GM19372 (cell line): ENCODE measurements at regions not wholly inside any gene's neighbourhood (a gene's known extent, or its start where the extent isn't known, plus 50 kb on each side); places are given as distances from the start of the nearest gene placed in this dataset.

ENCODE experiments used
- ATAC-seq: cut with Tn5 transposase; IDR thresholded peaks from one replicate; pipeline ENCODE4 v1.9.1; 2021; ENCODE audit warnings: mild to moderate bottlenecking, low read depth, moderate library complexity; ENCODE audit not compliant: unreplicated experiment

DNA sequence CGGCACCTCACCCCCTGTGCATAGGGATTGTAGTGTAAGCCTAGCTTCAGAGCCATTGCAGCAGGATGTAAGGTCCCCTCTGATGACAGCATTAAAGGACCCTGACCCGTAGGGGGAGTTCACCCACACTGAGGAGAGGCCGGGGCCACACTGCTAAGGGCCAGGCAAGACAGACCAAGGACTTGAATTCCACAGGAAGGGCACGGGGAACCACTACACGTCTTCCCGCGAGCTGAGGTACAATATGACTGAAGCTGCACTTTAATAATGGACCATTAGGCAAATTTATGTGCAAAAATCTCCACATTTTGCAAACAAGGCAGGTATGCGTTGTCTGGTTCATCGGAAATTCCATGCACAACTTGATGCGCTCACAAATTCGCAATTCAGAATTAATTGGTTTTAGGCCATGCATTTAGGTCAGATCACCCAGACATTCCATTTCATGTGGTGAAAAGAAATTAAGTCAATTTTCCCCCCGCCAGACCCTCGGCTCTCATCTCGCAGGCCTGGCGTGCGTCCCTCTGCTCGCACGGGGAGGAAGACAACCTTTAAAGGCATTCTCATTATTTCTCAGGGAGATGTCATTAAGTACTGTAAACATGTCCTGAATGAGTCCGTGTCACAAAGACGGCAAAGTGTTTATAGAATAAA, 111.8 kb downstream of the FOXA2 start:
- ATAC-seq: no peak

DNA sequence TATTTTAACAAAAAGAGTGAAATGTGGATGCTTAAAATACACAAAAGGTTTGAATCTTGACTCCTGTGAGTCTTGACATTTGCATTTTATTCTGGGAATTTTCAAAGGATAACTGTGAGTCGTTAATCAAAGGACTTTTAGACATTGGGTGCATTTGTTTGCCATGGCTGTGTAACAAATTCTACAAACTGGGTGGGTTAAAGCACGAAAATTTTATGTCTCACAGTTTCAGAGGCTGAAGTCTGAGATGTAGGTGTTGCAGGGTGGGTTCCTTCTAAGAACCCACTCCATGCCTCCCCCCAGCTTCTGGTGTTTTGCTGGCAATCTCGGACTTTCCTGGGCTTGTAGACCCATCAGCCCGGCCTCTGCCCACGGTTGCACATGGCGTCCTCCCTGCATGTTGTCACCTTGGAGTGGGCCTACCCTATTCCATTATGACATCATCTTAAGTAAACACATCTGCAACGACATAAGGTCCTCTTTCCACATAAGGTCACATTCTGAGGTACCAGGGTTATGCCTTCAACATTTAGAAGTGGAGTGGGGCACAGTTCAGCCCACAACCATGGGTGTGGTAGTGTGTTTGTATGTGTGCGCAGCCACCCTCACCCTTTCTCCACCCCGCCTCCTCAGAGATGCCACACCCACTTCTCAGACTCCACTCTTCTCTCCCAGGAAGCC, 113.1 kb downstream of the FOXA2 start:
- ATAC-seq: no peak

DNA sequence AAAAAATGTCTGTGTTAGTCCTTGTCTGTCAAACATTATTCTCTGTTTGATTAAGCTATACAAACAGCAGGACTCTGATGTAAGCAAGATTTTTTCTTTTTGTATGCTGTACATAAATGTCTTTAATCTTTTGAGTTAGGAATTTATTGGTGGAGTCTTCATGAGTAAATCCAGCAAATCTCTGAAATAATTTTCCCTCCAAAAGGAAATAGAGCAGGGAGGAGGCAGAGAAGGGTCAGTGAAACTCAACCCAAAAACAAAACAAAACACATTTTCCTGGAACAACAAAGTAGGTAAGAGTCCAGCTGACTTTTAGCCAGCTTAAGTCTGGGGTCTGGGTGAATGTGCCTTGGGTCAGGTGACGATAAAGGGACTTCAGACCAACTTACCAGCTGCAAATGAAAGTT, 113.7 kb downstream of the FOXA2 start:
- no peak for ATAC-seq

DNA sequence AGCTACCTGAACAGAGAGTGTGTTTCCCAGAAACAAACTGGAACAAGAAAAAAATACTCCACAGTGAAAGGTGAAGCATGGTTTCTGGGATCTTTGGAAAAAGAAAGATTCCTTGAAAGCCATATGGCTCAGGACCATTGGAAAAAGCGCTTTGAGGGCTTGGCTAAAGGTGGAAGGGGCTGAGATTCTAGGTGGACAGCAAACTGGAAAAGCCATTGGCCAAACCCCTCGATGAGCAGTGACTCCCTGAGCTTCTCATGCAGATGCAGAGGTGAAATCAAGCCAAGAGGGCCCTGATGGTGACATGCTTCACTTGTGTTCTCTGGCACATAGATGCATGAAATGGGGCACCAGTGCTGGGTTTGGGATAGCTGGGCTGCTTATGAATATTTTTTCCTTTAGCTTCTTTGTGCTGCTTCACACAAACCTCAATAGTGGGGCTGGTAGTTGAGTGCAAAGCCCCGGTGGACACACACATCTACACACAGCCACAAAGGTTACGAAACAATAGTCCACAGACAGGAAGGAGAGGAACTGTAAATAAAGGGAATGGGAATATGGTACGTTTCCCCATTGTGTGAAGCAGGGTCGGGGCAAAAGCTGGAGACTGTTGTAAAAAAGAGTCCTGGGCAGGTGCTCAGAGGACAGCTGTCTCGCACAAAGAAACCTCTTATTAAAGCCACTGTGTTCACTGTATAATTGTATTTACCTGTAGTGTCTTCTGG, 117.8 kb downstream of the FOXA2 start:
- ATAC-seq: no peak

DNA sequence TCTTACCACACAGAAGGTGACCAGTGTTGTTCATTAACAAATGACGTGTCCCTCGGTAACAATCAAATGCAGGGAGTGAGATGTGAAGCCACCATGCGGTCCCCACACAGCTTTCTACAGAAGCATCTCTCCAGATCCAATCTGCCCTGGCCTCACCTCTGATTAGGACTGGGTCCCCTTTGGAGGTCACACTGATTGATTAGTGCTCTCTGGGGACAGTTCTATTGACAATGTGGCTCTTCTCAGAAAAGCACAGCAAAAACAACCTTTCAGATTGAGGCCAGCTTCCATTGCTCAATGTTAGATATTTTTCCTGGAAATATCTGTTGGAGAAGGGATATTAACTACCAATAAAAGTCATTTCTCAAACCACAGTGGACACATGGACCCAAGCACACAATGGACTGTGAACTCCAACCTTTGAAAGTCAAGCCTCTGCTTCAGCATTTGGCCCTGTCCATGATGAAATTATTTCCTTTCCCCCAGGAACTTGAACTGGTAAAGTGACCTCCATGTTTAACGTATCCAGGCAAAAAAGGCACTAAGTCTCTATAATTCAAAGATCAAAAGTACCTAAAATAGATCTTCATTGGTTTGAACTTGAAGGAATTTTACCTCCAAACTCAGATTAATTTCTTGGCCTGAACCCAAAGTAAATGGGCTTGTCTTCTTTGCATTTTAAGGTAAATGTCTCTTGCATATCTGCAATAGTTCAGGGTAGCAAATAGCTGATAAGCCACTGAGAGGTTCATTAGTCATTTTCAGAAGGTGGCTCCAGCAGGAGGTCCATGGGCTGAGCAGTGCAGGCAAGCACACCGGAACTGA, 118.5 kb downstream of the FOXA2 start:
- ATAC-seq: no peak

DNA sequence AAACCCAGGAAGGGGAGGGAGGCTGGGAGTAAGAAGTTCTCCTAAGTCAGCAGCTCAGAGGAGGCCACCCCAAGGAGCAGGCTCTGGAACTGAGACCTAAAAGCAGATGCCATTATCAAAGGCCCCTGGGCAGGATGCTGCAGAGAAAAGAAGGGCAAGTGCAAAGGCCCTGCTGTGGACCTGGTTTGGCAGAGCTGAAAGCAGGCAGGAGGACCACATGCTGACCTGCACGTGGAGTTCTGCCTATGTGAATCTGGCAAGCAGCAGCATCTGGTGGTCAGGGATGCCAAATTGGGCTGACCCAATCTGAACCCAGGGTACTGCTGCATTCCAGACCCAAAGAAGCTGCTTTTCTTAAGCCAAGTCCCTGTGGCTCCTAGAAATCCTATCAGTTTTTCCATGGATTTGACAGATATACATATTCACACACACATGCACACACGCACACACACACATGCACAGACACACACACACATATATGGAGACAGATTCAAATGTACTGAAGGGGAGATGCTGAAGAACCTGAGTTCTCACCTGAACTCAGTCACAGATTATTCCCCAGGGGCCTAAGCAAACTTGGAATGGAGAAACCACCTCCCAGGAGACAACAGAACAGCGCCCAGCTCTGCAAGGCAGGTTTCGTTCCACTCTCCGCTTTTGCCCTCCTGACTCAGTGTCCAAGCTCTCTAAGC, 119.9 kb downstream of the FOXA2 start:
- no peak for ATAC-seq

DNA sequence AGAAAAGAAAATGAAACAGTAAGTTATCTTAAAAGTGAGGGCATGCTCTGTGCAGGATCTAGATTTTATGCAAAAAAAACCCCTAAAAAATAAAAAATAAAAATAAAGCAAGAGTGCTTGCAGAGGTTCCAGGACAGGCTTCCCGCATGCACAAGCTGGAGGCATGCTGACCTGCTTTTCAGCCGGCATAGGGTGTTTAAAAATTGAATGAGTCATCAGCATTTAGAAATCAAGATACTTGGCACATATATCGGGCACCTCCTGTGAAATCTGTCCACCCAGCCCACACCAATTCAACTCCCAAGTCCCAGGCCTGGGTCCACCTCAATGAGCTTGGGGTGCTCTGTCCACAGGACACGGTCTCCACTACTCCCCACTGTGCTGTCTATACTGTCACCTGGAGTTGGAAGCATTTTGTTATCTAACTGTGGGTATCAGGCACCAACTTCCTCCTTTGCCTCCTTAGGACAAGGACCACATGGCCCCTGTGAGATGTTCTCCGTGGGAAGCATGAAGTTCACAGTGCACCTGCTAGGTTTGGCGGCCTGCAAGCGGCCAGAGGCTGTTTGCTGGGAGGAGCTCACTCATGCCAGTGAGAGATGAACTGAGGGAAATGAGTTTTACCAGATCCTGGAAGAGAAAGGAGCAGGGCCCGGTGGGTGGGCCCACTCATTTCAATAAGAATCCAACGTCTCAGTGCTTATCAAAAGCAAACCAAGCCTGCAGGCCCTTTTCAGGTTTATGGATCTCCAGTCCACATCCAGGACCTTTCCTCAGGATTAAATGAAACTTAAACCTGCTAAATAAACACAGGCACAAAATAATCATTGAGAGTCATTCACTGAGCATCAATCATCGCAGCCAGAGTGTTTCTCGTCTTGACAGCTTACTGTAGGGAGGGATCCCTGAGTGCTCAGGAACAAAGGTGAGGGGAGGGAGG, 121.1 kb downstream of the FOXA2 start:
- no peak for ATAC-seq

DNA sequence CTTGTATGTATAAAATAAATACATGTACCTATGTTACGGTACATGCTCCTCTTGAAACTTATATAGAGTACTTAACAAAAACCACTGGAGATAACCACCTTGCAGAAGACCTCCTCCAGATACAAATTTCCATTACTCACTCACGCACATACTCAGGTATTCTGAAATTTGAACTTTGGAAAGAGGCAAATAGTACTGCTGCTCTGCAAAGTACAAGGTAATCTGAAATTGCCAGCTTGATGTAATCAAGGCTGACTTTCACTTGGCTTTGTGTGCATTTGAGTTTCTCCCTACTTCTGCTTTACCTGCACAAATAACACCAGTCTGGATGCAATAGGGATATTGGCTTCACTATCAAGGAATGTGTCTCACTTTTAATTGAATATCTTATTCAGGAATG, 123.6 kb downstream of the FOXA2 start:
- no peak for ATAC-seq

DNA sequence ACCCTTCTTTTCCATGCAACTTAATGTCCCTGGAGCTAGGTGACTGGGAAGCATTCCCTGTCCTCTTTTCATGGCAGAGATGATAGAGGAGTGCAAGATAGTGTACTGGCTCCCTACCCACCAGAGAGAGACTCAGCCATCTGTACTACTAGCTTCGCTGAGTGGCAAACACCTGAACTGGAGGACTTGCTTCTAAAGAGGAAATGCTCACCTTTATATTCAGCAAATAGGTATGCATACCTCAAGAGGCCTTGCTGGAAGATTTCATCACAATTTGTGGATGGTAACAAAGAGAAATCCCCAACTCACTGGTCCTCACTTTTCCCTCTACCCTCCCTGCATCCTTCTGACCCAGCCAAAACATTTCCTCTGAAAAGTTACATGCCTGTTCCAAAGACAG, 124.1 kb downstream of the FOXA2 start:
- ATAC-seq: no peak

DNA sequence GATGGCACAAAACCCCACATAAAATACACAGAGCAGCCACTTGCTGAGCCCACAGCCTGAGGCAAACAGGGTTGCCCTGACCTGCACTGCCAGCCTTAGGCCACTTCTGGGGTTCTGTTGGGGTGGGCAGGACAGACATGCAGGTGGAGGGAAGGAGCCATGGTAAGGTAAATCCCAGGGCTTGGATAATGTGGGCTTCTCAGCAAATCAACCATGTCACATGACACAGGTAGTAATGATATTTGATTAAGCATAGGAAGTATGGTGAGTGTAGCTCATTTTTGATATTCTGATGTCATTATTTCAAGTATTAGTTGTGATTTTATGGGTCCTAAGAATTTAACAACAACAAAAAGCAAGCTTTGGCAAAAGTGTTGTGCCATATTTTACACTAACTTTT, 124.6 kb downstream of the FOXA2 start:
- ATAC-seq: no peak

DNA sequence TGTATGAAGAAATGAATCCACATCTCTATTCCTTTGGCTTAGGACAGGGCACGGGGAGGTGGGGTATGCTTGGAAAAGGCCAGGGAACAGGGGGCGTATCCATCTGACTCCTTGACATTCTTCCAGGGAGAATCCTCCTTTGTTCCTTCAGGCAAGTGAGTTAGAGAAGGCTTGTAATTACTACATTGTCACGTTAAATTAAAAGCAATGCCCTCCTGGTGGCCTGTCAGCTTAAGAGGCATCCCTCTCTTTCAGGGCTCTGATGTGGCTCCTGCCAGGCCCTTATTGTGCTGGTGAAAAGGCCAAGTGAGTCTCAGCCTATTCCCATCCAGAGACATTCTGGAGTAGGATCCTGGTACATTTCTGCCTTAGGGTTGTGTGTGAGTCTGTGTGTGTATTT, 128.3 kb downstream of the FOXA2 start:
- ATAC-seq: no peak

DNA sequence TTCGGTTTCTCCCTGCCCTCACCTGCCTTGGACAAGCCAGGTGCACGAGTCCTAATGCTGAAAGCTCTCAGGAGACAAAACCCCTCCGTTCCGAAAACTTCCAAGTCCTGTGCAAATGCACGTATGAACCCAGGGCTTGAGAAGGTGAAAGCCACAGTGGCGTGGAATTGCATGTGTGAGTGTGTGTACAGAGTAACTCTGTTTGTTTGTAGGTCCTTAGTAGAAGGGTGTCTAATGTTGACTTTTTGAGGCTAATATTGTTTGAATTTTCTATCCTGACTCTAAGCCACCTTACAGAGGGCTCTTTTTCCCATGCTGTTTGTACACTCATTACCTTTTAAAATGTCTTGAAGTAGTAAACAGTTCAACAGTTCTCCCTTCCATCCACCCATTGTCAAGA, 129.1 kb downstream of the FOXA2 start:
- no peak for ATAC-seq

DNA sequence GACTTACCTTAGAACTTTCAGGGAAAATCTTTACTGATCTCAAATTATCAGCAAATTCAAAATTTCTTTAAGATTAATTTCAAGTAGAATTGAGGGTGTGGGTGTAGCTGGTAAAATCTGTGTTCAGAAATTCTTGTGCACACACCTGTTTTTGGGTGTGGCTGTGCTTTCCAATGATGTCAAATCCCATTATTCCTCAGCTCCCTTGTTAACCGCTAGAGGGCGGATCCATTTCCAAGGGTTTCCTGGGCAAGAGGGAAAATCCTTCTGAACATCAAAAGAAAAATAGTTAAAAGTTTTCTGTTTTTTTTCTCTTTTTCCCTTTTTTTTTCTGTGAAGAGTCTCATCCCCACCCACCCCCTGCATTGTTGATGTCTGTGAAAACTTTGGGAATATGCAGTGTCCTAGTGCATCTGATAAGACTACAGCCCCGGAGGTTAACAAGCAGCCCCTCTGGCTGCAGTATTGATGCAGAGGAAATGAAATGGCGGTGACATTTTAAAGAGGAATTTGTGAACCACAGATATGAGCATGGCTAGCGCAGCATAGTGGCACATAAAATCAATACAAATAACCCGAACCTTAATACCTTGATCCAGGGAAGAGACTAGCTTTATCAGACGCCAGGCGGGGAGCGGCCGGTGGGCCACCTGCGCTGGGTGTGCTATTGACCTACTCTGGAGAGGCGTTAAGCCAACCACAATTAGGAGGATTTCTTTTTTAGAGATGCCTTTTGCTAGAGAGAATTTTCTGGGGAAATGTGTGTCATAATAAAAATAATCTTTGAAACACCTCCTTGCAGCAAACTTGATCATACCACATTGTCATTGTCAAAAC, 130.9 kb downstream of the FOXA2 start:
- no peak for ATAC-seq

DNA sequence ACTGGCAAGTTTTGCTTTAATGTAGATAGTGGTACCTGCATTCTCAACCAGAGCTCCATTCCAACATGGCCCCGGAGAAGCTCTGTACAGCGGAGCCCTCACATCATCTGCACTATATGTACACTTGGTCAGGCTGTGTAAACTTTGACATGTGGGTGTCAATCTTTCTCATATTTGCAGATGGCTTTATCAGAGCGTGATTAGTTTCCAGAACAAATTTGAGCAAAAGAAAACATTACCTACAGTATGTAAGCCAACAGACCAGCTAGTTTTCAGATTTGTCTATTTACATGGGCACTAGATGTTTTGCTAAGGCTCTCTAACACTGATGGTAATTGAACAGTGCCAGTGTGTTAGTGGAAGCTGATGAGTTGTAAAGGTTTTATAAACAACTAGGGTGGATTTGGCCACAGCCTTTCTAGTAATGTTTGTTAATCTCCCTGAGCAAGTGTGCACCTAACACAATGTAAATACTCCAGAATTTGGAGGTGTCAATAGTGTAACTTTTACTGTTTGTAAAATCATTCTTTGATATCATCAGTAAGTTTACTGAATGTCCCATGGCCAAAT, 131.8 kb downstream of the FOXA2 start:
- ATAC-seq: no peak

DNA sequence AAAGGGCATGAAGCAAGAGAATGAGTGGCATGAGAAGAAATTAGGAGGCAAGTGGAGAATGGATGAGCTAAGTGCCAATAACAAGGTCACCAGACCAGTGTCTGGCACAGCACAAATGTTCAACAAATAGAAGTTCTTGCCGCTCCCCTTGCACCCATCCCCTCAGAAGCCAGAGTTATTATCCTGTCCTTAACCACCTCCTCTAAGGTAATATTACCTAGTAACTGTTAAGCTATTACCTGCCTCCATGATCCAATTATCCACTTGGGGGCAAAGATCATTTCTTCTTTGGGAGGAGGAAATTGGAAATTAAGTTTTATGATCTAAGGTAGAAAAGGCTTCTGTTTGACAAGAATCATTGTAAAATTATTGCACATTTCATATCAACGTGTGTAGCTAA, 133.8 kb downstream of the FOXA2 start:
- ATAC-seq: no peak

DNA sequence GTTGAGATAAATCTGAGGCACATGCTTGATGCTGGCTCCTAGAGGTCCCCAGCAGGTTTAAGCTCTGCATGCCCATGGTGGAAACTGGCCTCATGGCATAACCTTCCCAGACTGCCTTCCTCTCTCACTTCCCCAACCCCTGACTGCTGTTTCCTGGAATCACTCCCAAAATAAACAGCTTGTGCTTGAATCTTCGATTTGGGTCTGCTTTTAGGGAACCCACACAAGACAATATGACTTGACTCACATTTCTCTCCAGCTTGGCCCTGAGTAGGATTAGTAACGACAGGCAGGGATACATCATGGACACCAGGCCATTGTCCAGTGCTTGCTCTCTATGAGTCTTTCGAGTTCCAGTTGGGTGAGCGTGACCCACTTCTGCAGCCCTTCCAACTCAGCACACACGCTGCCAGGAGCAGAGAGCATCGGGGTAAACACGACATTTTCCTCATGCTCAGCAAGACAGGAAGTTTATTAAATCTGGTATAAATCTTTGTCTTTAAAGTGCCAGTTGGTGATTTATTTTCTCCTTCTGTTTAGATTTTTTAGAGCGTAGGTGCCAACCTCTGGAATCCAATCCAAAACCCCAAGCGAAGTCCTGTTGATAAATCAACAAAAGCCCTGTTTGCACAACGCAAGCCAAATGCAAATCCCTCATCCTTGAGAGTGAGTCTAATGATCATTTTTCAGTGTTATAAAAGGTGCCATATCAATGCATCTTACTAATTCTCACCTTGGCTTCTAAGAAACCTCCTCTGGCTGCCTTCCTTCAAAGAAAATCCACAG, 135.0 kb downstream of the FOXA2 start:
- ATAC-seq: no peak

DNA sequence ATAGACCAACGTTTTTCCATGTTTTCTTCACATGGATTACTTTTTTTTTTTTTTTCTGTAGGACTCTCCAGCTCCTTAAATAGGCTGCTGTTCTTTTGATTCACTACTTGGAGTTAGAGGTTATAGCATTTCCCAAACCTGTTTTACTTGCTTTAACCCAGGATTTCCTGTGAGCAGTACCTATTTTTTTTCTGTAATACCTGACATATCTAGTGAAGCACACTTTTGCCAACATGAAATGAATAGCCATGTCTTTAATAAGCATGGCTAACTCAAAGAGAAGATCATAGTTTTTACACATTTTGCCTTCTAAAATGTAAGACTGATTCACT, 137.0 kb downstream of the FOXA2 start:
- no peak for ATAC-seq
